ENCODE measurements at regions not wholly inside any gene's neighbourhood (a gene's known extent, or its start where the extent isn't known, plus 50 kb on each side); places are given as distances from the start of the nearest gene placed in this dataset.

DNA sequence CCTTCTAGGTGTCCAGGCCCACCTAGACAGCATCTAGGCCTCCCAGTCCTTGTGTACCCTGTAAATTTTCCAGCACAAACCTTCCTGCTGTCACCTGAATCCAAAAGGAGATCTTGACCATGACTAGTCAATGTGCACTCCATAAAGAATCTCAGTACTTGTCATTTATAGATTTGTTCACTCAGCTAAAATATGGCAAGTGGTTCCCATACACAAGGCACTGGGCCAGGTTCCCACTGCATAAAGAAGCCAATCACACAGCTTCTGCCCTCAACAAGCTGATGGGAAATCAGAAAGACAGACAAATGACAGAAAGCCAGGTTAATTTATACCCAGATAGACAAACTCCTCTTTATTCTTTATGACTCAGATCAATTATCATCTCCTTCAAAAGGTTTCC lies 526.8 kb downstream of the CD83 start:
- TF ChIP-seq, protein P1, sequence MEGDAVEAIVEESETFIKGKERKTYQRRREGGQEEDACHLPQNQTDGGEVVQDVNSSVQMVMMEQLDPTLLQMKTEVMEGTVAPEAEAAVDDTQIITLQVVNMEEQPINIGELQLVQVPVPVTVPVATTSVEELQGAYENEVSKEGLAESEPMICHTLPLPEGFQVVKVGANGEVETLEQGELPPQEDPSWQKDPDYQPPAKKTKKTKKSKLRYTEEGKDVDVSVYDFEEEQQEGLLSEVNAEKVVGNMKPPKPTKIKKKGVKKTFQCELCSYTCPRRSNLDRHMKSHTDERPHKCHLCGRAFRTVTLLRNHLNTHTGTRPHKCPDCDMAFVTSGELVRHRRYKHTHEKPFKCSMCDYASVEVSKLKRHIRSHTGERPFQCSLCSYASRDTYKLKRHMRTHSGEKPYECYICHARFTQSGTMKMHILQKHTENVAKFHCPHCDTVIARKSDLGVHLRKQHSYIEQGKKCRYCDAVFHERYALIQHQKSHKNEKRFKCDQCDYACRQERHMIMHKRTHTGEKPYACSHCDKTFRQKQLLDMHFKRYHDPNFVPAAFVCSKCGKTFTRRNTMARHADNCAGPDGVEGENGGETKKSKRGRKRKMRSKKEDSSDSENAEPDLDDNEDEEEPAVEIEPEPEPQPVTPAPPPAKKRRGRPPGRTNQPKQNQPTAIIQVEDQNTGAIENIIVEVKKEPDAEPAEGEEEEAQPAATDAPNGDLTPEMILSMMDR (IDR thresholded peaks at IDR 0.05) = no peak
- Histone ChIP-seq H3K27me3 (ENCODE audit: control insufficient read depth, insufficient read depth, low read length) (no peaks in the 10 kb centered on the region), H2AFZ (no peak overlapping the region)

DNA sequence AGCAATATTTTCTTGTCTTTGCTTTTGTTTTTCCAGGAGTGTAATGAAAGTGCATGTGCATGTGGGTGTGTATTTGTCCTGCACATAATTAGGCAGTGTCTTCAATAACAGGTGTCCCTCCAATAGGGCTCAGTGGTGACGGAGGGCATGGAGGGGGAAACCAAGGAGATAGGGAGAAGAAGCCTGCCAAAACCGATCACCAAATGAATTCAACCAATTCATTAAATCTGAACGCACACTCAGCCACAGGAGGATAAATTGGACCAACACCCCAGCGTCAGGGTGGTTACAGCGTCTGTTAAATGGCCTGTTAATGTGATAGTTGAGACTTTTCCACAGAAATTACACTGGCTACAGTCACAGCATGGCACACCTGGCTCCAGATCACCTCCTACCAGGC lies 527.6 kb downstream of the CD83 start:
- H3K9me3 ChIP-seq (ENCODE audit: control insufficient read depth, low read length) = no peaks in the 10 kb centered on the region
- H3K9ac ChIP-seq = no peak overlapping the region
- H3K4me1 ChIP-seq = no peaks in the 10 kb centered on the region
- no peaks in the 10 kb centered on the region for H3K79me2 ChIP-seq
- TF ChIP-seq, protein P1 (IDR thresholded peaks at IDR 0.05) = no peak
- no peak overlapping the region for H3K4me3 ChIP-seq (ENCODE audit: low read depth, low read length)
- H3K36me3 ChIP-seq (ENCODE audit: control insufficient read depth, insufficient read depth, low read length) = no peaks in the 10 kb centered on the region
- H3K4me2 ChIP-seq (ENCODE audit: low read length) = no peak overlapping the region
- no peak overlapping the region for H2AFZ ChIP-seq
- H3K27ac ChIP-seq = no peak overlapping the region
- no peaks in the 10 kb centered on the region for H3K27me3 ChIP-seq (ENCODE audit: control insufficient read depth, insufficient read depth, low read length)

More for the DNA sequence above, 526.8 kb downstream of the CD83 start:
- no peak overlapping the region for H3K4me3 ChIP-seq (ENCODE audit: low read depth, low read length)
- H3K79me2 ChIP-seq = no peaks in the 10 kb centered on the region
- peaks cover 4% of the 10 kb centered on the region for H3K4me1 ChIP-seq
- no peaks in the 10 kb centered on the region for H3K36me3 ChIP-seq (ENCODE audit: control insufficient read depth, insufficient read depth, low read length)
- H3K4me2 ChIP-seq (ENCODE audit: low read length) = no peak overlapping the region
- no peaks in the 10 kb centered on the region for H3K9me3 ChIP-seq (ENCODE audit: control insufficient read depth, low read length)
- H3K27ac ChIP-seq = no peak overlapping the region
- no peak overlapping the region for H3K9ac ChIP-seq

DNA sequence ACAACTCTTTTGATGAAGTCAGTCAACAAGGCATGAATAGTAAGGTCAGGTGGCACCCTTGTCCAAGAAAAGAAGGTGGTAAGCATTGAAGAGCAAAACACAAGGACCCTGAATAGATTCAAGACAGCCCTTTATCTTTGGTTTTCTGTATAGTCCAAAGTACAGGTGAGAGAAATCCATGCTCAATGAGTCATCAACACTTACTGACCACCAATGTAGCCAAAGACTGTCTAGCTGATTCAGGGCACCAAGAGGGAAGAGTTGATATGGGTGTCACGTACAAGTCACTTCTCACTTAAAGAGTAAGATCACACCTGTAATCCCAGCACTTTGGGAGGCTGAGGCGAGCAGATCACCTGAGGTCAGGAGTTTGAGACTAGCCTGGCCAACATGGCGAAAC lies 528.3 kb downstream of the CD83 start:
- Histone ChIP-seq H3K9ac (no peak overlapping the region), H2AFZ (no peak overlapping the region), H3K4me2 (ENCODE audit: low read length) (no peak overlapping the region), H3K27ac (no peak overlapping the region), H3K9me3 (ENCODE audit: control insufficient read depth, low read length) (no peaks in the 10 kb centered on the region), H3K4me1 (no peaks in the 10 kb centered on the region), H3K36me3 (ENCODE audit: control insufficient read depth, insufficient read depth, low read length) (no peaks in the 10 kb centered on the region), H3K79me2 (no peaks in the 10 kb centered on the region), H3K4me3 (ENCODE audit: low read depth, low read length) (no peak overlapping the region), H3K27me3 (ENCODE audit: control insufficient read depth, insufficient read depth, low read length) (no peaks in the 10 kb centered on the region)
- TF ChIP-seq, protein P1 (IDR thresholded peaks at IDR 0.05) = no peak

GRCh38 chr6:14646371-14646770 lies 528.8 kb downstream of the CD83 start:
- TF ChIP-seq, protein P1 (IDR thresholded peaks at IDR 0.05) = no peak
- Histone ChIP-seq H2AFZ (no peak overlapping the region), H3K9ac (no peak overlapping the region), H3K27me3 (ENCODE audit: control insufficient read depth, insufficient read depth, low read length) (no peaks in the 10 kb centered on the region), H3K4me1 (no peaks in the 10 kb centered on the region), H3K36me3 (ENCODE audit: control insufficient read depth, insufficient read depth, low read length) (no peaks in the 10 kb centered on the region), H3K9me3 (ENCODE audit: control insufficient read depth, low read length) (no peaks in the 10 kb centered on the region), H3K4me3 (ENCODE audit: low read depth, low read length) (no peak overlapping the region), H3K27ac (no peak overlapping the region), H3K4me2 (ENCODE audit: low read length) (no peak overlapping the region), H3K79me2 (no peaks in the 10 kb centered on the region)

GRCh38 chr6:14647357-14647756 lies 529.8 kb downstream of the CD83 start:
- Histone ChIP-seq H3K27me3 (ENCODE audit: control insufficient read depth, insufficient read depth, low read length) (no peaks in the 10 kb centered on the region), H3K27ac (no peak overlapping the region), H2AFZ (no peak overlapping the region), H3K79me2 (no peaks in the 10 kb centered on the region), H3K9me3 (ENCODE audit: control insufficient read depth, low read length) (no peaks in the 10 kb centered on the region), H3K4me1 (peaks cover 1% of the 10 kb centered on the region), H3K9ac (no peak overlapping the region), H3K36me3 (ENCODE audit: control insufficient read depth, insufficient read depth, low read length) (no peaks in the 10 kb centered on the region), H3K4me2 (ENCODE audit: low read length) (no peak overlapping the region), H3K4me3 (ENCODE audit: low read depth, low read length) (no peak overlapping the region)
- TF ChIP-seq, protein P1 (IDR thresholded peaks at IDR 0.05) = no peak

All from parathyroid adenoma (tissue), 2 donors.